ENCODE measurements at regions not wholly inside any gene's neighbourhood (a gene's known extent, or its start where the extent isn't known, plus 50 kb on each side); places are given as distances from the start of the nearest gene placed in this dataset.

GRCh38 chr3:5296362-5296761 lies 108.9 kb downstream of the EDEM1 start:
- Mint-ChIP-seq H3K9me3 (ENCODE audit: unreplicated experiment) (no peaks in the 10 kb centered on the region), H3K27me3 (ENCODE audit: unreplicated experiment) (peaks cover 2% of the 10 kb centered on the region), H3K36me3 (ENCODE audit: unreplicated experiment) (no peaks in the 10 kb centered on the region), H3K4me3 (ENCODE audit: unreplicated experiment) (no peak overlapping the region), H3K4me1 (ENCODE audit: unreplicated experiment) (no peaks in the 10 kb centered on the region), H3K27ac (ENCODE audit: unreplicated experiment) (no peak overlapping the region)
- no peak for DNase-seq (ENCODE audit: extremely low spot score, unreplicated experiment)
- no peak for TF ChIP-seq CTCF (IDR thresholded peaks at IDR 0.05)

DNA sequence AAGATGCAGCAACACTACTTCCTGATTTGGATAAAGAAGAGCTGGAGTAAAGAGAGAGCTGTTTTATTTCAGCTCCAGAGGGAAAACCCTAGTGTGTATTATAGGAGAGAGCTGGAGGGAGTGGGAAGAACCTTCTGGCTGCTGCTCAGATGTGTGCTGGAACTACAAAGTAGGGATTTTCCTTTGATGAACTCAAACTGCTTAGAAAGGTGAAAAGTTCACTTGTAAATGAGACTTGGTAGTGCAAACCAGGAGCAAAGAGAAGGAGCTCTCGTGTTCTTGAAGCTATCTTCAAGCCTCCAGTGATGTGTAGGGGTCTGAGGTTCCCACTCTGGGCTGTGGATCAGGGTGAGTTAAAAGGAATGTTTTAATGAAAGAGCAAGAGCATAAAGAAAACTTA lies 110.4 kb downstream of the EDEM1 start:
- Mint-ChIP-seq H3K4me3 (ENCODE audit: unreplicated experiment) (no peak overlapping the region), H3K9me3 (ENCODE audit: unreplicated experiment) (no peaks in the 10 kb centered on the region), H3K27ac (ENCODE audit: unreplicated experiment) (no peak overlapping the region), H3K27me3 (ENCODE audit: unreplicated experiment) (peaks cover 2% of the 10 kb centered on the region), H3K36me3 (ENCODE audit: unreplicated experiment) (no peaks in the 10 kb centered on the region), H3K4me1 (ENCODE audit: unreplicated experiment) (no peaks in the 10 kb centered on the region)
- no peak for TF ChIP-seq CTCF (IDR thresholded peaks at IDR 0.05)
- DNase-seq (ENCODE audit: extremely low spot score, unreplicated experiment) = no peak

DNA sequence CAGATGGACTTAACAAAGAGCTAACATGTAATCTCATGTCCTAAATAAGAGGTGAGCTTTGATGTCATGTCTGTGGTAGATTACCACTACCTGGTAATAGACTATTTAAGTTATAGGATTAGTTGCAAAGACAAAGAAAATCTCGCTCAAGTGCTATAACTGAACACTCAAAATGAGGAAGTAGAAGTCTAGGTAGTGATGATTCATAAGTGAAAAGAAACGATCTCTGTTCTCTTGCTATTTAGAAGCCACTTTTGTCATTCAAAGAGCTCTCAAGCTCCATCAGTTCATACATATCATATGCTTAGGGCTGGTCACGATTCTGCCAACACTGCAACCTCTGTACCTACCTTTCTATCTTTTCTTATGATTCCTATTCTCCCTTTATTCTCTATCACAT lies 110.9 kb downstream of the EDEM1 start:
- Mint-ChIP-seq H3K4me1 (ENCODE audit: unreplicated experiment) (no peaks in the 10 kb centered on the region), H3K4me3 (ENCODE audit: unreplicated experiment) (no peak overlapping the region), H3K27me3 (ENCODE audit: unreplicated experiment) (peaks cover under 1% of the 10 kb centered on the region), H3K9me3 (ENCODE audit: unreplicated experiment) (no peaks in the 10 kb centered on the region), H3K36me3 (ENCODE audit: unreplicated experiment) (no peaks in the 10 kb centered on the region), H3K27ac (ENCODE audit: unreplicated experiment) (no peak overlapping the region)
- TF ChIP-seq CTCF (IDR thresholded peaks at IDR 0.05) = no peak
- no peak for DNase-seq (ENCODE audit: extremely low spot score, unreplicated experiment)

GRCh38 chr3:5299161-5299560 lies 111.7 kb downstream of the EDEM1 start:
- no peak for DNase-seq (ENCODE audit: extremely low spot score, unreplicated experiment)
- H3K27ac Mint-ChIP-seq (ENCODE audit: unreplicated experiment) = no peak overlapping the region
- no peaks in the 10 kb centered on the region for H3K4me1 Mint-ChIP-seq (ENCODE audit: unreplicated experiment)
- no peak for TF ChIP-seq CTCF (IDR thresholded peaks at IDR 0.05)
- H3K36me3 Mint-ChIP-seq (ENCODE audit: unreplicated experiment) = no peaks in the 10 kb centered on the region
- no peaks in the 10 kb centered on the region for H3K9me3 Mint-ChIP-seq (ENCODE audit: unreplicated experiment)
- no peak overlapping the region for H3K4me3 Mint-ChIP-seq (ENCODE audit: unreplicated experiment)
- H3K27me3 Mint-ChIP-seq (ENCODE audit: unreplicated experiment) = no peaks in the 10 kb centered on the region

DNA sequence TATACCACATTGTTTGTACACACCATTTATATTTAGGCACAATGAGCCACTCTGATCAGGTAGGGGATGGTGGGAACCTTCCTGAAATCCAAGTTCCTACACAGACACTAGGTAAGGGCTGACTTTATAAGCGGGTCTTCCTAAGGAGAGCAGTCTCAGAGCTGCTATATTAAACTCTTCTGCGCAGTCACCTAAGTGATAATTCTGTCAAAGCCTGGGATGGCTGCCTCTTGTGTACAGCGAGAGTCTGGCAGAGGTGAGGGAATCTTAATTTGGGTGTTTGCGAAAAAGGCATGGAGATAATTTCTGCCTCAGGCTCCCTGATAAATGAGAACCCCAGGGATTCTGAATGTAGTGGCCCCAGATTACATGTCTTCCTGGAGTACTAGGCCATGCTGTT lies 113.1 kb downstream of the EDEM1 start:
- H3K27ac Mint-ChIP-seq (ENCODE audit: unreplicated experiment) = no peak overlapping the region
- no peak for TF ChIP-seq CTCF (IDR thresholded peaks at IDR 0.05)
- no peak for DNase-seq (ENCODE audit: extremely low spot score, unreplicated experiment)
- no peak overlapping the region for H3K4me3 Mint-ChIP-seq (ENCODE audit: unreplicated experiment)
- no peaks in the 10 kb centered on the region for H3K36me3 Mint-ChIP-seq (ENCODE audit: unreplicated experiment)
- no peaks in the 10 kb centered on the region for H3K9me3 Mint-ChIP-seq (ENCODE audit: unreplicated experiment)
- H3K4me1 Mint-ChIP-seq (ENCODE audit: unreplicated experiment) = no peaks in the 10 kb centered on the region
- H3K27me3 Mint-ChIP-seq (ENCODE audit: unreplicated experiment) = no peaks in the 10 kb centered on the region

All from osteocyte (in vitro differentiated cells).